ENCODE measurements at regions not wholly inside any gene's neighbourhood (a gene's known extent, or its start where the extent isn't known, plus 50 kb on each side); places are given as distances from the start of the nearest gene placed in this dataset.

DNA sequence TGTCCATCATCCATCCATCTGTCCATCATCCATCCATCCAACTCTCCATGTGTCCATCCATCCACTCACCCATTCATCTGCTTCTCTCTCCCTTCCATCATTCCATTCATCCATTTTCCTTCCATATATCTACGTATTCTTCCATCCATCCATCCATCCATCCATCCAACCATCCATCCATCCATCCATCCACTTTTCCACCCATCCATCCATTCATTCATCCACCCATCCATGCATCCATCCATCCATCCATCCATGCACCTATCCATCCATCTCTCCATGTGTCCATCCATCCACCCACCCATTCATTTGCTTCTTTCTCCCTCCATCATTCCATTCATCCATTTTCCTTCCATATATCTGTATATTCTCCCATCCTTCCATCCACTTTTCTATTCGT is 214.0 kb upstream of the RTL1 start:
- TF ChIP-seq, protein P1, sequence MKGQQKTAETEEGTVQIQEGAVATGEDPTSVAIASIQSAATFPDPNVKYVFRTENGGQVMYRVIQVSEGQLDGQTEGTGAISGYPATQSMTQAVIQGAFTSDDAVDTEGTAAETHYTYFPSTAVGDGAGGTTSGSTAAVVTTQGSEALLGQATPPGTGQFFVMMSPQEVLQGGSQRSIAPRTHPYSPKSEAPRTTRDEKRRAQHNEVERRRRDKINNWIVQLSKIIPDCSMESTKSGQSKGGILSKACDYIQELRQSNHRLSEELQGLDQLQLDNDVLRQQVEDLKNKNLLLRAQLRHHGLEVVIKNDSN (IDR thresholded peaks at IDR 0.05; ENCODE audit: borderline replicate concordance, low read depth), result no peak
- TF ChIP-seq, protein P2, sequence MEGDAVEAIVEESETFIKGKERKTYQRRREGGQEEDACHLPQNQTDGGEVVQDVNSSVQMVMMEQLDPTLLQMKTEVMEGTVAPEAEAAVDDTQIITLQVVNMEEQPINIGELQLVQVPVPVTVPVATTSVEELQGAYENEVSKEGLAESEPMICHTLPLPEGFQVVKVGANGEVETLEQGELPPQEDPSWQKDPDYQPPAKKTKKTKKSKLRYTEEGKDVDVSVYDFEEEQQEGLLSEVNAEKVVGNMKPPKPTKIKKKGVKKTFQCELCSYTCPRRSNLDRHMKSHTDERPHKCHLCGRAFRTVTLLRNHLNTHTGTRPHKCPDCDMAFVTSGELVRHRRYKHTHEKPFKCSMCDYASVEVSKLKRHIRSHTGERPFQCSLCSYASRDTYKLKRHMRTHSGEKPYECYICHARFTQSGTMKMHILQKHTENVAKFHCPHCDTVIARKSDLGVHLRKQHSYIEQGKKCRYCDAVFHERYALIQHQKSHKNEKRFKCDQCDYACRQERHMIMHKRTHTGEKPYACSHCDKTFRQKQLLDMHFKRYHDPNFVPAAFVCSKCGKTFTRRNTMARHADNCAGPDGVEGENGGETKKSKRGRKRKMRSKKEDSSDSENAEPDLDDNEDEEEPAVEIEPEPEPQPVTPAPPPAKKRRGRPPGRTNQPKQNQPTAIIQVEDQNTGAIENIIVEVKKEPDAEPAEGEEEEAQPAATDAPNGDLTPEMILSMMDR (IDR thresholded peaks at IDR 0.05), result no peak
- no peak for TF ChIP-seq POLR2AphosphoS5 (IDR thresholded peaks at IDR 0.05; ENCODE audit: low read depth, low read length)
- TF ChIP-seq, protein P3, sequence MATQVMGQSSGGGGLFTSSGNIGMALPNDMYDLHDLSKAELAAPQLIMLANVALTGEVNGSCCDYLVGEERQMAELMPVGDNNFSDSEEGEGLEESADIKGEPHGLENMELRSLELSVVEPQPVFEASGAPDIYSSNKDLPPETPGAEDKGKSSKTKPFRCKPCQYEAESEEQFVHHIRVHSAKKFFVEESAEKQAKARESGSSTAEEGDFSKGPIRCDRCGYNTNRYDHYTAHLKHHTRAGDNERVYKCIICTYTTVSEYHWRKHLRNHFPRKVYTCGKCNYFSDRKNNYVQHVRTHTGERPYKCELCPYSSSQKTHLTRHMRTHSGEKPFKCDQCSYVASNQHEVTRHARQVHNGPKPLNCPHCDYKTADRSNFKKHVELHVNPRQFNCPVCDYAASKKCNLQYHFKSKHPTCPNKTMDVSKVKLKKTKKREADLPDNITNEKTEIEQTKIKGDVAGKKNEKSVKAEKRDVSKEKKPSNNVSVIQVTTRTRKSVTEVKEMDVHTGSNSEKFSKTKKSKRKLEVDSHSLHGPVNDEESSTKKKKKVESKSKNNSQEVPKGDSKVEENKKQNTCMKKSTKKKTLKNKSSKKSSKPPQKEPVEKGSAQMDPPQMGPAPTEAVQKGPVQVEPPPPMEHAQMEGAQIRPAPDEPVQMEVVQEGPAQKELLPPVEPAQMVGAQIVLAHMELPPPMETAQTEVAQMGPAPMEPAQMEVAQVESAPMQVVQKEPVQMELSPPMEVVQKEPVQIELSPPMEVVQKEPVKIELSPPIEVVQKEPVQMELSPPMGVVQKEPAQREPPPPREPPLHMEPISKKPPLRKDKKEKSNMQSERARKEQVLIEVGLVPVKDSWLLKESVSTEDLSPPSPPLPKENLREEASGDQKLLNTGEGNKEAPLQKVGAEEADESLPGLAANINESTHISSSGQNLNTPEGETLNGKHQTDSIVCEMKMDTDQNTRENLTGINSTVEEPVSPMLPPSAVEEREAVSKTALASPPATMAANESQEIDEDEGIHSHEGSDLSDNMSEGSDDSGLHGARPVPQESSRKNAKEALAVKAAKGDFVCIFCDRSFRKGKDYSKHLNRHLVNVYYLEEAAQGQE (IDR thresholded peaks at IDR 0.05; ENCODE audit: low read depth, low read length), result no peak
- no peak for TF ChIP-seq RFX5 (IDR thresholded peaks at IDR 0.05; ENCODE audit: low read length)
- no peak for TF ChIP-seq RAD21 (IDR thresholded peaks at IDR 0.05; ENCODE audit: low read length)
- TF ChIP-seq NFIC (IDR thresholded peaks at IDR 0.05; ENCODE audit: borderline replicate concordance), result no peak
- no peak for TF ChIP-seq RCOR1 (IDR thresholded peaks at IDR 0.05; ENCODE audit: low read length)
- TF ChIP-seq TEAD4 (IDR thresholded peaks at IDR 0.05; ENCODE audit: borderline replicate concordance, insufficient read depth), result no peak
- no peak for TF ChIP-seq GATA2 (CRISPR knock-in tag; IDR thresholded peaks at IDR 0.05)

Measured in SK-N-SH (cell line).